ENCODE measurements at regions not wholly inside any gene's neighbourhood (a gene's known extent, or its start where the extent isn't known, plus 50 kb on each side); places are given as distances from the start of the nearest gene placed in this dataset.

- DNase-seq = no peak
These were observed 55.7 kb downstream of the RTL6 start for GRCh38 chr22:44442186-44442815.

GRCh38 chr22:44441401-44442185 is 56.4 kb downstream of the RTL6 start:
- no peak for DNase-seq

GRCh38 chr22:44440224-44441160 is 57.5 kb downstream of the RTL6 start:
- DNase-seq = no peak

- DNase-seq = no peak
These were observed 58.4 kb downstream of the RTL6 start for GRCh38 chr22:44439356-44440223.

GRCh38 chr22:44438481-44439131 is 59.4 kb downstream of the RTL6 start:
- DNase-seq = no peak

- no peak for DNase-seq
These were observed 60.0 kb downstream of the RTL6 start for GRCh38 chr22:44438056-44438455.

- DNase-seq = no peak
These were observed 60.6 kb downstream of the RTL6 start for GRCh38 chr22:44437216-44438055.

GRCh38 chr22:44436736-44437135 is 61.3 kb downstream of the RTL6 start:
- no peak for DNase-seq

- DNase-seq = no peak
These were observed 66.8 kb downstream of the RTL6 start for GRCh38 chr22:44431256-44431655.

- DNase-seq = no peak
These were observed 67.3 kb downstream of the RTL6 start for GRCh38 chr22:44430716-44431115.

- no peak for DNase-seq
These were observed 68.0 kb downstream of the RTL6 start for GRCh38 chr22:44429941-44430587.

- no peak for DNase-seq
These were observed 68.8 kb downstream of the RTL6 start for GRCh38 chr22:44428941-44429830.

- no peak for DNase-seq
These were observed 70.2 kb downstream of the RTL6 start for GRCh38 chr22:44427611-44428470.

GRCh38 chr22:44426981-44427380 is 71.1 kb downstream of the RTL6 start:
- no peak for DNase-seq

GRCh38 chr22:44425694-44426045 is 72.4 kb downstream of the RTL6 start:
- no peak for DNase-seq

GRCh38 chr22:44424867-44425693 is 73.0 kb downstream of the RTL6 start:
- no peak for DNase-seq

- DNase-seq = no peak
These were observed 73.7 kb downstream of the RTL6 start for GRCh38 chr22:44424359-44424682.

All from NCI-H524 (cell line).